HCT116 (cell line): ENCODE measurements at regions not wholly inside any gene's neighbourhood (a gene's known extent, or its start where the extent isn't known, plus 50 kb on each side); places are given as distances from the start of the nearest gene placed in this dataset.

Experiments
- ATAC-seq: fragments of 200-7000 bp; cut with Tn5 transposase; 2 replicates; pipeline ENCODE4 v1.9.1; 2020; ENCODE audit warnings: mild to moderate bottlenecking, moderate library complexity
- BruUV-seq: library from RNA; stranded (reverse); fragments of 400-500 nt; replicated peaks from 2 replicates; lab custom pipeline; 2021; lab: Mats Ljungman, UMichigan
- CTCF ChIA-PET: fragments of 300-600 bp; sonication (Branson Sonifier 250); formaldehyde crosslinking; loops from one replicate; lab custom pipeline; 2021; ENCODE audit warnings: antibody characterized with exemption; lab: Charles Lee
- POLR2A ChIA-PET: fragments of 300-600, 350-600 bp; sonication (Branson Sonifier 250); formaldehyde crosslinking; loops from one replicate; lab custom pipeline; 2021; ENCODE audit warnings: antibody characterized with exemption; lab: Charles Lee
- RAD21 ChIA-PET, 2 experiments: fragments of 300-600 bp; sonication (Branson Sonifier 250); formaldehyde crosslinking; loops; one replicate each; lab custom pipeline; 2023; ENCODE audit warnings: low total read pairs in 2 of 2; ENCODE audit not compliant: uncharacterized antibody in 2 of 2, unreplicated experiment in 2 of 2, low non-redundant PET in 1 of 2; lab: Charles Lee
- DNase-seq: peaks from one replicate; pipeline ENCODE4 v3.0.0-alpha.2; 2010; ENCODE audit warnings: low read depth, low spot score
- H2AFZ ChIP-seq: fragments of 200-600 bp; shearing (Covaris generic), sonication (generic); 2 replicates; pipeline ENCODE4 v1.6.1; 2017; ENCODE audit warnings: low read depth, mixed run types, mixed read lengths, antibody characterized with exemption, low read length; ENCODE audit not compliant: poor library complexity, severe bottlenecking
- H3K27ac ChIP-seq: 2 replicates; pipeline ENCODE4 v1.5.1; 2012; ENCODE audit warnings: low read depth, low read length
- H3K27me3 ChIP-seq: fragments of 200-600 bp; sonication (generic); 2 replicates; pipeline ENCODE4 v1.6.1; 2016; ENCODE audit warnings: mixed run types, low read length, mixed read lengths; ENCODE audit not compliant: insufficient read depth
- H3K36me3 ChIP-seq, 2 experiments: fragments of 200-500 bp in 1 of 2; fragments of 200-600 bp in 1 of 2; sonication (Bioruptor generic) in 1 of 2; sonication (generic) in 1 of 2; 2 replicates each; pipeline versions ENCODE4 v1.5.1 to v1.6.1; 2014 to 2016; ENCODE audit warnings: low read length in 2 of 2, inconsistent platforms in 1 of 2, mixed read lengths in 1 of 2, mixed run types in 1 of 2; ENCODE audit not compliant: insufficient read depth in 2 of 2, control insufficient read depth in 1 of 2
- H3K4me1 ChIP-seq, 2 experiments: fragments of 200-600 bp in 1 of 2; sonication (generic) in 1 of 2; 2 replicates each; pipeline versions ENCODE4 v1.5.1 to v1.6.1; 2012 to 2017; ENCODE audit warnings: low read length in 2 of 2, inconsistent platforms in 1 of 2, mild to moderate bottlenecking in 1 of 2, mixed read lengths in 1 of 2, mixed run types in 1 of 2, moderate library complexity in 1 of 2; ENCODE audit not compliant: insufficient read depth in 2 of 2, control insufficient read depth in 1 of 2
- H3K4me2 ChIP-seq: fragments of 200-600 bp; sonication (generic); 2 replicates; pipeline ENCODE4 v1.6.1; 2017; ENCODE audit warnings: mixed run types, low read length, mixed read lengths
- H3K4me3 ChIP-seq, 2 experiments: fragments of 200-600 bp in 1 of 2; sonication (generic) in 1 of 2; replicated peaks in 1 of 2; 2 replicates each; pipeline ENCODE4 v1.5.1; 2011 to 2016; ENCODE audit warnings: low read length in 2 of 2, control low read depth in 1 of 2, low read depth in 1 of 2, mild to moderate bottlenecking in 1 of 2, mixed read lengths in 1 of 2, mixed run types in 1 of 2
- H3K79me2 ChIP-seq: fragments of 200-600 bp; sonication (generic); 2 replicates; pipeline ENCODE4 v1.6.1; 2017; ENCODE audit warnings: mild to moderate bottlenecking, mixed run types, low read length, moderate library complexity, mixed read lengths; ENCODE audit not compliant: insufficient read depth
- H3K9ac ChIP-seq: fragments of 200-600 bp; sonication (generic); 2 replicates; pipeline ENCODE4 v1.6.1; 2016; ENCODE audit warnings: low read length, mixed read lengths
- H3K9me2 ChIP-seq: fragments of 200-600 bp; sonication (generic), shearing (Covaris generic); 2 replicates; pipeline ENCODE4 v1.6.1; 2017; ENCODE audit warnings: mixed run types, mild to moderate bottlenecking, moderate library complexity; ENCODE audit not compliant: insufficient read depth
- H3K9me3 ChIP-seq, 2 experiments: fragments of 200-500 bp in 1 of 2; fragments of 200-600 bp in 1 of 2; sonication (Bioruptor generic) in 1 of 2; sonication (generic) in 1 of 2; 2 replicates each; pipeline ENCODE4 v1.6.1; 2014 to 2017; ENCODE audit warnings: low read length in 2 of 2, mixed read lengths in 2 of 2, inconsistent platforms in 1 of 2, low read depth in 1 of 2, mild to moderate bottlenecking in 1 of 2, mixed run types in 1 of 2, moderate library complexity in 1 of 2; ENCODE audit not compliant: control insufficient read depth in 1 of 2, insufficient read depth in 1 of 2
- H4K20me1 ChIP-seq: fragments of 200-600 bp; sonication (generic), shearing (Covaris generic); 2 replicates; pipeline ENCODE4 v1.6.1; 2017; ENCODE audit warnings: mixed run types, mild to moderate bottlenecking, moderate library complexity; ENCODE audit not compliant: insufficient read depth
- ATF3 ChIP-seq: IDR thresholded peaks from 2 replicates; pipeline ENCODE4 v1.6.1; 2012
- CBX3 ChIP-seq: IDR thresholded peaks from 2 replicates; pipeline ENCODE4 v1.6.1; 2012; ENCODE audit warnings: low read depth
- EGR1 ChIP-seq: IDR thresholded peaks from 2 replicates; pipeline ENCODE4 v1.6.1; 2012; ENCODE audit warnings: low read depth
- ELF1 ChIP-seq: IDR thresholded peaks from 2 replicates; pipeline ENCODE4 v1.6.1; 2012; ENCODE audit warnings: low read depth, borderline replicate concordance
- EZH2 ChIP-seq: fragments of 200-600 bp; sonication (generic); IDR thresholded peaks from 2 replicates; pipeline ENCODE4 v1.6.1; 2017; ENCODE audit warnings: antibody characterized with exemption, mixed run types
- FOSL1 ChIP-seq: IDR thresholded peaks from 2 replicates; pipeline ENCODE4 v1.6.1; 2012; ENCODE audit warnings: low read depth
- RAD21 ChIP-seq: IDR thresholded peaks from 2 replicates; pipeline ENCODE4 v1.6.1; 2012; ENCODE audit warnings: low read depth, mild to moderate bottlenecking
- REST ChIP-seq: IDR thresholded peaks from 2 replicates; pipeline ENCODE4 v1.6.1; 2012; ENCODE audit warnings: low read depth
- SIN3A ChIP-seq: IDR thresholded peaks from 2 replicates; pipeline ENCODE4 v1.6.1; 2012; ENCODE audit warnings: low read depth
- SRF ChIP-seq: IDR thresholded peaks from 2 replicates; pipeline ENCODE4 v1.6.1; 2012; ENCODE audit warnings: low read depth
- TCF7L2 ChIP-seq: IDR thresholded peaks from 2 replicates; pipeline ENCODE4 v1.7.0; 2011; ENCODE audit warnings: borderline replicate concordance, inconsistent platforms; ENCODE audit not compliant: insufficient read depth, insufficient read length; ENCODE audit errors: extremely low read depth
- YY1 ChIP-seq: IDR thresholded peaks from 2 replicates; pipeline ENCODE4 v1.6.1; 2011; ENCODE audit warnings: low read length, low read depth, moderate library complexity, mild to moderate bottlenecking; ENCODE audit not compliant: insufficient replicate concordance; ENCODE audit errors: extremely low read depth
- ZFX ChIP-seq: fragments of 450-650 bp; IDR thresholded peaks from 2 replicates; pipeline ENCODE4 v1.6.1; 2017
- intact Hi-C: fragments of 100-400 bp; cut with micrococcal nuclease; formaldehyde crosslinking; loops from 2 replicates; pipeline ENCODE4 v1.10.0; 2022

- RAD21 ChIA-PET, result no interaction called here
Observed at GRCh38 chr5:143752165-143752850, 59.7 kb upstream of the HMHB1 start.

GRCh38 chr5:143751342-143751741 is 60.6 kb upstream of the HMHB1 start:
- ChIA-PET CTCF (no interaction called here), POLR2A (no interaction called here), RAD21 (no interaction called here)
- Histone ChIP-seq H3K9ac (no peak overlapping the region), H4K20me1 (no peaks in the 10 kb centered on the region), H3K4me3 (no peak overlapping the region), H3K79me2 (no peaks in the 10 kb centered on the region), H3K4me2 (no peak overlapping the region), H3K27me3 (no peaks in the 10 kb centered on the region), H3K9me2 (no peaks in the 10 kb centered on the region), H3K27ac (no peak overlapping the region), H3K4me1 (no peaks in the 10 kb centered on the region), H3K9me3 (no peaks in the 10 kb centered on the region), H3K36me3 (no peaks in the 10 kb centered on the region), H2AFZ (no peak overlapping the region)
- intact Hi-C loops, result no loop called here
- DNase-seq (no peak), ATAC-seq (no peak)
- no peak for TF ChIP-seq ATF3
- no peak for TF ChIP-seq RAD21
- no peak for TF ChIP-seq SRF
- TF ChIP-seq ZFX, result no peak
- TF ChIP-seq CBX3, result no peak
- TF ChIP-seq FOSL1, result no peak
- TF ChIP-seq YY1, result no peak
- TF ChIP-seq ELF1, result no peak
- TF ChIP-seq SIN3A, result no peak
- TF ChIP-seq EZH2, result no peak
- TF ChIP-seq TCF7L2, result no peak
- TF ChIP-seq EGR1, result no peak
- TF ChIP-seq REST, result no peak
- BruUV-seq, result no TSS peak

More at GRCh38 chr5:143752165-143752850, 59.7 kb upstream of the HMHB1 start:
- POLR2A ChIA-PET, result no interaction called here
- DNase-seq (no peak), ATAC-seq (no peak)
- Histone ChIP-seq H3K36me3 (no peaks in the 10 kb centered on the region), H2AFZ (no peak overlapping the region), H3K27me3 (no peaks in the 10 kb centered on the region), H4K20me1 (no peaks in the 10 kb centered on the region), H3K79me2 (no peaks in the 10 kb centered on the region), H3K9me3 (no peaks in the 10 kb centered on the region), H3K9me2 (no peaks in the 10 kb centered on the region), H3K4me1 (no peaks in the 10 kb centered on the region), H3K4me3 (no peak overlapping the region), H3K27ac (no peak overlapping the region), H3K9ac (no peak overlapping the region), H3K4me2 (no peak overlapping the region)
- TF ChIP-seq ATF3 (no peak), RAD21 (no peak), FOSL1 (no peak)
- CTCF ChIA-PET, result no interaction called here
- no TSS peak for BruUV-seq
- intact Hi-C loops, result no loop called here
